ENCODE measurements at regions not wholly inside any gene's neighbourhood (a gene's known extent, or its start where the extent isn't known, plus 50 kb on each side); places are given as distances from the start of the nearest gene placed in this dataset.
"Not testable (repeated sequence)": the region's sequence is repeated elsewhere in the genome, so short reads cannot be mapped to it uniquely, and the experiment has no call there.

- not testable (repeated sequence) for TF ChIP-seq CTCF (conservative IDR thresholded peaks at IDR 0.05; ENCODE audit: low read depth, low read length); EZH2 (IDR thresholded peaks at IDR 0.05; ENCODE audit: low read length, unreplicated experiment)
Observed at GRCh38 chr12:47357006-47357405, 277.2 kb upstream of the AMIGO2 start.

Measured in PC-3 (cell line).